H1 (cell line): ENCODE measurements at regions not wholly inside any gene's neighbourhood (a gene's known extent, or its start where the extent isn't known, plus 50 kb on each side); places are given as distances from the start of the nearest gene placed in this dataset.

Experiments used
- CTCF ChIA-PET: fragments of 300-600 bp; sonication (Branson Sonifier 250); formaldehyde crosslinking; loops from one replicate; lab custom pipeline; 2021; ENCODE audit not compliant: partially characterized antibody; lab: Charles Lee
- POLR2A ChIA-PET: fragments of 300-600 bp; sonication (Branson Sonifier 250); formaldehyde crosslinking; loops from one replicate; lab custom pipeline; 2021; ENCODE audit warnings: inconsistent platforms; ENCODE audit not compliant: partially characterized antibody; lab: Charles Lee
- DNase-seq, 2 experiments: peaks; one replicate each; pipeline versions ENCODE4 v3.0.0 to v3.0.0-alpha.2; 2010 to 2022; ENCODE audit warnings: low spot score in 2 of 2, low read depth in 1 of 2, mixed read lengths in 1 of 2
- FAIRE-seq: peaks from 2 replicates; lab custom pipeline; 2011; peaks lifted over from hg19 to GRCh38; lab: Jason Lieb, UNC
- H2AFZ ChIP-seq: 2 replicates; pipeline ENCODE4 v1.8.1; 2012; ENCODE audit warnings: low read length, inconsistent platforms
- H2AK5ac ChIP-seq: 2 replicates; pipeline ENCODE4 v1.6.1; 2013; ENCODE audit warnings: low read depth, low read length
- H2BK120ac ChIP-seq: replicated peaks from 2 replicates; pipeline ENCODE3; 2013; ENCODE audit warnings: low read depth, low read length, inconsistent platforms
- H2BK12ac ChIP-seq: 2 replicates; pipeline ENCODE4 v1.6.1; 2013; ENCODE audit warnings: low read depth, low read length
- H2BK15ac ChIP-seq: 2 replicates; pipeline ENCODE4 v1.6.1; 2013; ENCODE audit warnings: low read length
- H2BK20ac ChIP-seq: 2 replicates; pipeline ENCODE4 v1.6.1; 2013; ENCODE audit warnings: low read length
- H2BK5ac ChIP-seq: 2 replicates; pipeline ENCODE4 v1.6.1; 2013; ENCODE audit warnings: low read depth, low read length
- H3K14ac ChIP-seq: 2 replicates; pipeline ENCODE4 v1.6.1; 2013; ENCODE audit warnings: inconsistent platforms; ENCODE audit not compliant: insufficient read length
- H3K18ac ChIP-seq: 2 replicates; pipeline ENCODE4 v1.6.1; 2013; ENCODE audit warnings: low read length; ENCODE audit errors: extremely low read depth
- H3K23ac ChIP-seq: 2 replicates; pipeline ENCODE4 v1.6.1; 2013; ENCODE audit warnings: inconsistent platforms; ENCODE audit not compliant: insufficient read length
- H3K23me2 ChIP-seq: 2 replicates; pipeline ENCODE4 v1.6.1; 2013; ENCODE audit warnings: low read depth, low read length
- H3K27ac ChIP-seq: 2 replicates; pipeline ENCODE4 v1.6.1; 2011; ENCODE audit warnings: low read depth, low read length, inconsistent platforms
- H3K27me3 ChIP-seq, 4 experiments: replicated peaks in 1 of 4; 1 replicate in 1 of 4; 2 replicates in 3 of 4; pipeline versions ENCODE4 v1.6.1 to v1.8.1; 2011 to 2013; ENCODE audit warnings: low read length in 3 of 4, mild to moderate bottlenecking in 3 of 4, inconsistent platforms in 2 of 4, mixed read lengths in 2 of 4, moderate library complexity in 1 of 4; ENCODE audit not compliant: control insufficient read depth in 3 of 4, insufficient read depth in 3 of 4; ENCODE audit errors: extremely low read depth in 1 of 4
- H3K36me3 ChIP-seq, 4 experiments: 2 replicates each; pipeline versions ENCODE4 v1.6.1 to v1.8.1; 2011 to 2013; ENCODE audit warnings: mild to moderate bottlenecking in 4 of 4, low read length in 3 of 4, moderate library complexity in 2 of 4, control low read depth in 1 of 4, inconsistent platforms in 1 of 4; ENCODE audit not compliant: insufficient read depth in 4 of 4, control insufficient read depth in 2 of 4
- H3K4ac ChIP-seq: replicated peaks from 2 replicates; pipeline ENCODE3; 2013; ENCODE audit warnings: low read length, low read depth, mixed read lengths, inconsistent platforms; ENCODE audit not compliant: insufficient read length
- H3K4me1 ChIP-seq, 4 experiments: replicated peaks in 1 of 4; 1 replicate in 1 of 4; 2 replicates in 3 of 4; pipeline versions ENCODE4 v1.6.1 to v1.8.1; 2011 to 2013; ENCODE audit warnings: low read length in 3 of 4, inconsistent platforms in 2 of 4, mixed read lengths in 1 of 4; ENCODE audit not compliant: insufficient read depth in 4 of 4, control insufficient read depth in 3 of 4
- H3K4me2 ChIP-seq, 2 experiments: 2 replicates each; pipeline versions ENCODE4 v1.6.1 to v1.8.1; 2011 to 2013; ENCODE audit warnings: low read depth in 2 of 2, low read length in 2 of 2, control low read depth in 1 of 2, inconsistent platforms in 1 of 2, mild to moderate bottlenecking in 1 of 2; ENCODE audit not compliant: insufficient read depth in 1 of 2
- H3K4me3 ChIP-seq, 4 experiments: fragments of 200-600, 300-600 bp in 1 of 4; sonication (generic), shearing (Covaris generic), sonication (Bioruptor Twin) in 1 of 4; 2 replicates each; pipeline versions ENCODE4 v1.5.1 to v1.8.1; 2011 to 2016; ENCODE audit warnings: low read length in 4 of 4, low read depth in 3 of 4, control low read depth in 2 of 4, inconsistent platforms in 2 of 4, mild to moderate bottlenecking in 2 of 4, mixed read lengths in 1 of 4, moderate library complexity in 1 of 4; ENCODE audit not compliant: insufficient read depth in 2 of 4; ENCODE audit errors: extremely low read depth in 1 of 4
- H3K56ac ChIP-seq: replicated peaks from 2 replicates; pipeline ENCODE3; 2013; ENCODE audit warnings: low read depth, mild to moderate bottlenecking, mixed read lengths, low read length, inconsistent platforms; ENCODE audit not compliant: insufficient read length
- H3K79me1 ChIP-seq: 2 replicates; pipeline ENCODE4 v1.6.1; 2013; ENCODE audit warnings: low read depth, low read length, control low read depth
- H3K79me2 ChIP-seq, 2 experiments: 2 replicates each; pipeline versions ENCODE4 v1.6.1 to v1.8.1; 2012 to 2013; ENCODE audit warnings: low read length in 2 of 2, mild to moderate bottlenecking in 2 of 2, inconsistent platforms in 1 of 2; ENCODE audit not compliant: insufficient read depth in 2 of 2, control insufficient read depth in 1 of 2
- H3K9ac ChIP-seq, 4 experiments: replicated peaks in 1 of 4; 1 replicate in 1 of 4; 2 replicates in 3 of 4; pipeline versions ENCODE4 v1.6.1 to v1.8.1; 2011 to 2013; ENCODE audit warnings: low read depth in 3 of 4, low read length in 3 of 4, control low read depth in 2 of 4, mild to moderate bottlenecking in 2 of 4, moderate library complexity in 2 of 4, inconsistent platforms in 1 of 4; ENCODE audit errors: extremely low read depth in 1 of 4
- H3K9me3 ChIP-seq, 2 experiments: 2 replicates each; pipeline versions ENCODE4 v1.6.1 to v1.8.1; 2012 to 2013; ENCODE audit warnings: mild to moderate bottlenecking in 2 of 2, moderate library complexity in 2 of 2, control low read depth in 1 of 2, inconsistent platforms in 1 of 2, low read depth in 1 of 2, low read length in 1 of 2, mixed read lengths in 1 of 2; ENCODE audit not compliant: insufficient read depth in 2 of 2
- H4K20me1 ChIP-seq, 2 experiments: replicated peaks in 1 of 2; 2 replicates each; pipeline versions ENCODE3 to v1.8.1; 2011 to 2013; ENCODE audit warnings: inconsistent platforms in 2 of 2, low read length in 2 of 2, mild to moderate bottlenecking in 1 of 2; ENCODE audit not compliant: insufficient read depth in 2 of 2, control insufficient read depth in 1 of 2
- H4K5ac ChIP-seq: 2 replicates; pipeline ENCODE4 v1.6.1; 2013; ENCODE audit warnings: low read length, low read depth, mixed read lengths, inconsistent platforms; ENCODE audit not compliant: insufficient read length
- H4K8ac ChIP-seq: 2 replicates; pipeline ENCODE4 v1.8.0; 2013; ENCODE audit warnings: mild to moderate bottlenecking, moderate library complexity, low read length, inconsistent platforms; ENCODE audit not compliant: insufficient read depth; ENCODE audit errors: extremely low read depth
- H4K91ac ChIP-seq: replicated peaks from 2 replicates; pipeline ENCODE3; 2013; ENCODE audit warnings: low read length, mixed read lengths, inconsistent platforms; ENCODE audit not compliant: insufficient read length
- HDAC2 ChIP-seq, 2 experiments: fragments of 300-600 bp in 1 of 2; sonication (generic) in 1 of 2; IDR thresholded peaks; 2 replicates each; pipeline ENCODE4 v1.6.1; 2011 to 2012; ENCODE audit warnings: low read depth in 2 of 2, low read length in 2 of 2, mild to moderate bottlenecking in 2 of 2, moderate library complexity in 2 of 2, borderline replicate concordance in 1 of 2, inconsistent platforms in 1 of 2
- MAFK ChIP-seq: IDR thresholded peaks from 2 replicates; pipeline ENCODE4 v1.6.1; 2012; ENCODE audit warnings: low read depth, mild to moderate bottlenecking, improper control_type of control experiment, low read length
- WGBS, 2 experiments: shearing (Covaris generic) in 1 of 2; methylation state at CpG; one replicate each; pipeline versions ENCODE4 v1.1.6 to v1.1.7; 2013 to 2015; ENCODE audit warnings: low lambda C conversion rate in 2 of 2, mixed read lengths in 2 of 2, inconsistent platforms in 1 of 2, low coverage in 1 of 2, missing lambda C conversion rate in 1 of 2; ENCODE audit not compliant: insufficient replicate concordance in 2 of 2, insufficient coverage in 1 of 2, insufficient read length in 1 of 2; ENCODE audit errors: extremely low coverage in 1 of 2, missing lambda C conversion rate in 1 of 2; 5-methylcytosine and 5-hydroxymethylcytosine counted together

GRCh38 chr18:25445430-25445829 lies 93.5 kb upstream of the ZNF521 start:
- no peak overlapping the region for H3K18ac ChIP-seq
- no peak overlapping the region for H3K4me3 ChIP-seq
- no peak overlapping the region for H3K27ac ChIP-seq
- H3K14ac ChIP-seq: no peak overlapping the region
- H2AFZ ChIP-seq: no peak overlapping the region
- no peak for FAIRE-seq
- H3K23ac ChIP-seq: no peak overlapping the region
- no peaks in the 10 kb centered on the region for H3K79me1 ChIP-seq
- no peaks in the 10 kb centered on the region for H3K36me3 ChIP-seq
- H2BK12ac ChIP-seq: no peak overlapping the region
- no peak overlapping the region for H4K5ac ChIP-seq
- H2BK120ac ChIP-seq: no peak overlapping the region
- WGBS, 2 experiments: 92% methylated on average over 5 of the region's 5 CpGs; no CpG with 5 or more reads in 1 of the 2 experiments
- CTCF ChIA-PET: no interaction called here
- H3K79me2 ChIP-seq: no peaks in the 10 kb centered on the region
- DNase-seq: no peak
- H2BK5ac ChIP-seq: no peak overlapping the region
- no peak overlapping the region for H2AK5ac ChIP-seq
- no peak overlapping the region for H2BK20ac ChIP-seq
- TF ChIP-seq MAFK (no peak), HDAC2 (IDR thresholded peaks at IDR 0.05; ENCODE audit: borderline replicate concordance in 1 of 2, low read depth in 2 of 2, low read length in 2 of 2) (no peak)
- H3K56ac ChIP-seq: no peak overlapping the region
- no peak overlapping the region for H3K4ac ChIP-seq
- H4K8ac ChIP-seq: no peak overlapping the region
- no peaks in the 10 kb centered on the region for H3K27me3 ChIP-seq
- no peaks in the 10 kb centered on the region for H3K4me1 ChIP-seq
- H3K4me2 ChIP-seq: no peak overlapping the region
- peaks cover 10% of the 10 kb centered on the region in 2 experiments; a peak in 3 of 4 replicates for H3K9me3 ChIP-seq
- H3K23me2 ChIP-seq: peaks cover 2% of the 10 kb centered on the region; the same call in 1 of the 2 replicates
- H2BK15ac ChIP-seq: no peak overlapping the region
- H4K91ac ChIP-seq: no peak overlapping the region
- H4K20me1 ChIP-seq: no peaks in the 10 kb centered on the region
- POLR2A ChIA-PET: no interaction called here
- H3K9ac ChIP-seq: no peak overlapping the region
